Fibroblast of villous mesenchyme (primary cell): ENCODE measurements at regions not wholly inside any gene's neighbourhood (a gene's known extent, or its start where the extent isn't known, plus 50 kb on each side); places are given as distances from the start of the nearest gene placed in this dataset.
"Not testable (repeated sequence)": the region's sequence is repeated elsewhere in the genome, so short reads cannot be mapped to it uniquely, and the experiment has no call there.

ENCODE experiments used
- DNase-seq: peaks from one replicate; pipeline ENCODE4 v3.0.0-alpha.2; 2010; ENCODE audit warnings: low read depth
- H3K4me3 ChIP-seq: 2 replicates; pipeline ENCODE4 v1.5.1; 2011; ENCODE audit warnings: low read depth, mild to moderate bottlenecking, low read length
- CTCF ChIP-seq: IDR thresholded peaks from 2 replicates; pipeline ENCODE4 v1.5.1; 2012; ENCODE audit warnings: low read depth, mild to moderate bottlenecking, low read length; ENCODE audit not compliant: insufficient read depth

GRCh38 chr10:89985446-89985845, 284.1 kb downstream of the KIF20B start:
- DNase-seq = no peak
- no peak for TF ChIP-seq CTCF

DNA sequence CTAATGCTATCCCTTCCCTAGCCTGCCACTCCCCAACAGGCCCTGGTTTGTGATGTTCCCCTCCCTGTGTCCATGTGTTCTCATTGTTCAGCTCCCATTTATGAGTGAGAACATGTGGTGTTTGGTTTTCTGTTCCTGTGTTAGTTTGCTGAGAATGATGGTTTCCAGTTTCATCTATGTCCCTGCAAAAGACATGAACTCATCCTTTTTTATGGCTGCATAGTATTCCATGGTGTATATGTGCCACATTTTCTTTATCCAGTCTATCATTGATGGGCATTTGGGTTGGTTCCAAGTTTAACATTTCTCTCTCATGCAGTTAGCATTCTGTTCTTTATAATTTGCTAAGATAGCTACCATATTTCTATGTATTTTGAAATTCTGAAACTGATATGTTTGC, 287.0 kb downstream of the KIF20B start:
- DNase-seq, H3K4me3 ChIP-seq: not testable (repeated sequence)

More at GRCh38 chr10:89985446-89985845, 284.1 kb downstream of the KIF20B start:
- H3K4me3 ChIP-seq = no peak overlapping the region

DNA sequence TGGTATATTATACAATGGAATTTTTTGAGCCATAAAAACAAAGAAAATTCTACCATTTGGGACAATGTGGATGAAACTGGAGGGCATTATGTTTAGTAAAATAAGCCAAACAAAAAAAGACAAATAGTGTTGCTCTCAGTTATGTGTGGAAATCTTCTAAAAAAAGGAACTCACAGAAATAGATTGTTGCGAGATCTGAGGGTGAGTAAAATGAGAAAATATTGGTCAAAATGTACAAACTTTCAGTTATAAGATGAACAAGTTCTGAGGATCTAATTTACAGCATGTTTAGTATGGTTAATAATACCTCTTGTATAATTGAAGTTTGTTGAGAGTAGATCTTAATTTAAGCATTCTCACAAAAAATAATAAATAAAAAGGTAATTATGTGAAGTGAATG, 291.2 kb downstream of the KIF20B start:
- TF ChIP-seq CTCF = no peak
- H3K4me3 ChIP-seq = no peak overlapping the region
- DNase-seq = no peak

GRCh38 chr10:90007226-90007625, 305.8 kb downstream of the KIF20B start:
- no peak overlapping the region for H3K4me3 ChIP-seq
- TF ChIP-seq CTCF = no peak
- DNase-seq = no peak

DNA sequence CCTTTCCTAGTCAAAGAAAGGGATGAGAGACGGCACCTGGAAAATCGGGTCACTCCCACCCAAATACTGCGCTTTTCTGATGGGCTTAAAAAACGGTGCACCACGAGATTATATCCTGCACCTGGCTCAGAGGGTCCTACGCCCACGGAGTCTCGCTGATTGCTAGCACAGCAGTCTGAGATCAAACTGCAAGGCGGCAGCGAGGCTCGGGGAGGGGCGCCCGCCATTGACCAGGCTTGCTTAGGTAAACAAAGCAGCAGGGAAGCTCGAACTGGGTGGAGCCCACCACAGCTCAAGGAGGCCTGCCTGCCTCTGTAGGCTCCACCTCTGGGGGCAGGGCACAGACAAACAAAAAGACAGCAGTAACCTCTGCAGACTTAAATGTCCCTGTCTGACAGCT, 309.9 kb downstream of the KIF20B start:
- not testable (repeated sequence) for DNase-seq, H3K4me3 ChIP-seq

- TF ChIP-seq CTCF = no peak
- H3K4me3 ChIP-seq = no peak overlapping the region
- no peak for DNase-seq
These were observed 317.4 kb downstream of the KIF20B start for GRCh38 chr10:90018819-90019218.

DNA sequence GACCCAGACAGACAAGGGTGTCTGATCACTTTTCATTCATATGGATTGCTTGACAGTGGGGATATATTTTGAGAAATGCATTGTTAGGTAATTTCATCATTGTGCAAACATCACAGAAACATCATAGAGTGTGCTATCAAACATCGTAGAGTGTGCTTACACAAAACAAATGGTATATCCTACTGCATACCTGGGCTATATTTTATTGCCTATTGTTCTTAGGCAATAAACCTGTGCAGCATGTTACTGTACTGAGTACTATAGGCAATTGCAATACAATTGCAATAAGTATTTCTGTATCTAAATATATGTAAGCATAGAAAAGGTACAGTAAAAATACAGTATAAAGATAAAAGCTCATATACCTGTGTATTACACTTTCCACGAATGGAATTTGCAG, 319.1 kb downstream of the KIF20B start:
- no peak for DNase-seq
- no peak for TF ChIP-seq CTCF
- H3K4me3 ChIP-seq = no peak overlapping the region

DNA sequence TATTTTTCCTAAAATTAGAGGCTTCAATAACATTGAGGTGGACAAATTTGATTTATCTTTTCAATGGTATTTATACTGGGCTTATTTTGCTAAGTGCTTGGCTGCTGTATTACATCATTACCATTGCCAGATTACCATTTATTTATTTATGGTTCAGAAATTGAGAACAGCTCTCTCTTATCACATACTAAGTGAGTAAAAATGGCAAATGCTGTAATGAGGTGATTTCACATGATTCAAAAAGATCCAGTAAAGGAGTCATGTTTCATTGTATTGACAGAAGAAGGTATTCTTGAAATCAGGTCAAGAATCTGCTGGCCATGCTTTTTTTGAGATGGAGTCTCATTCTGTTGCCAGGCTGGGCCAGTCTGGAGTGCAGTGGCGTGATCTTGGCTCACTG, 322.6 kb downstream of the KIF20B start:
- no peak for DNase-seq
- no peak overlapping the region for H3K4me3 ChIP-seq
- no peak for TF ChIP-seq CTCF
